SHP77 (cell line): ENCODE measurements at regions not wholly inside any gene's neighbourhood (a gene's known extent, or its start where the extent isn't known, plus 50 kb on each side); places are given as distances from the start of the nearest gene placed in this dataset.
"Not testable (repeated sequence)": the region's sequence is repeated elsewhere in the genome, so short reads cannot be mapped to it uniquely, and the experiment has no call there.

Experiments used
- DNase-seq, 2 experiments: peaks; one replicate each; lab custom pipeline; 2025; lab: John Stamatoyannopoulos, UW

DNA sequence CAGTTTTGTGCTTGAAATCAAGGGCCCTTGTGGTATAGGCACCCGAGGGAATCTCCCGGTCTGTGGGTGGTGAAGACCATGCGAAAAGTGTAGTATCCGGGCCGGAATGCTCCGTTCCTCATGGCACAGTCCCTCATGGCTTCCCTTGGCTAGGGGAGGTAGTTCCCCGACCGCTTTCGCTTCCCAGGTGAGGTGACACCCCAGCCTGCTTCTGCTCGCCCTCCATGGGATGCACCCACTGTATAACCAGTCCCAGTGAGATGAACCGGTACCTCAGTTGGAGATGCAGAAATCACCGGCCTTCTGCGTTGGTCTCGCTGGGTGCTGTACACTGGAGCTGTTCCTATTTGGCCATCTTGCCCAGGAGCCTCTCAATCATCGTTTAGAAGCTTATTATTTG, 195.7 kb upstream of the POT1 start:
- DNase-seq, result no peak

GRCh38 chr7:125122173-125122572, 192.5 kb upstream of the POT1 start:
- DNase-seq, result no peak

GRCh38 chr7:125119559-125120115, 190.0 kb upstream of the POT1 start:
- no peak for DNase-seq

GRCh38 chr7:125118444-125118843, 188.8 kb upstream of the POT1 start:
- no peak for DNase-seq

DNA sequence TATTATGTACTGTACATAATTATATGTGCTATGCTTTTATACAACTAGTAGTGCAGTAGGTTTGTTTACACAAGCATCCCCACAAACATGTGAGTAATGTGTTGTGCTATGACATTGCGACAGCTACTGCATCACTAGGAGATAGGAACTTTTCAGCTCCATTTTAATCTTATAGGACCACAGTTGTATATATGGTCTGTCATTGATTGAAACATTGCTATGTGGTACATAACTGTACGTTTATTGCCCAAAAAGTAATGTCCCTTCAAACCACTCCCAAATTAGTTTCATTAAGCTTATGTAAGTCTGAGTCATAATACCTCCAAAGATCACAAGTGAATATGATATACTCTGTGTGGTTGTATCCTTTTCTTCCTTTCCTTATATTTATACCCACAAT, 183.2 kb upstream of the POT1 start:
- DNase-seq, result no peak

DNA sequence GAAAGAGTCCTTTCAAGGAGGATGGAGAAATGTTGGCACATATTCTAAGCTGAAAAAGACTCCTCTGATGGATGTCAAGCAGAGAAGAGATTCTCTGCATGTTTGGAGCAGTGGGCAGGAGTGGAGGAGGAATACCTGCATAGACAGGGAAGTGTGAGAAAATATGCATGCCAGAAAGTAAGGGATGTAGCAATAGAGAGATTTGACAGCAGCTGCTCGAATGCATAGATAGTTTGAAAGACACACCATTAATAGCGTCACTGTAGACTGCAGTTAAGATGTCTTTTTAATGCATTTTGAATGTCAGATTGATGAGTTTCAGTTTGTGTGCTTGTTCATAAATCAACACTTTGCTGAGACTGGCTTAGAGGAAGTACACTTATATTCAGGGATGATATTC, 169.9 kb upstream of the POT1 start:
- DNase-seq, result no peak

GRCh38 chr7:125098377-125098970, 168.8 kb upstream of the POT1 start:
- DNase-seq, result no peak

DNA sequence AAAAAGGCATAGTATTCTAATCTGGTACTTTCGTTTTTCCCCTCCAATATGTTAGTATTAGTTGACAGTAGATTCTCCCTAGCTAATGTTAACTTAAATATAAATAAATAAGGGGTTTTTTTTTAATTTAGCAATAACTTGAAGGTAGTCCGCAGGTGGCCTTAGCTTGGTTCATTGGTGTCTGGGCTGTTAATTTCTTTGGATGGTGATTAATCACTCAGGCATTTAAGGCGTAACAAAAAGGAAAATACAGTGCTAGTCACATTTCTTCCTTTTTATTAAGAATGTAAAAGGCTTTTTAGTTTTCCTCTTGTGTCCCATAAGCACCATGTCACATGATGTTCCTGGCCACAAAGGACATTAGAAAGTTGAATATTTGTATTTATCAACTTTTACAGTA, 161.0 kb upstream of the POT1 start:
- no peak for DNase-seq

- DNase-seq, result no peak
These were observed 159.5 kb upstream of the POT1 start for GRCh38 chr7:125089171-125089570.

DNA sequence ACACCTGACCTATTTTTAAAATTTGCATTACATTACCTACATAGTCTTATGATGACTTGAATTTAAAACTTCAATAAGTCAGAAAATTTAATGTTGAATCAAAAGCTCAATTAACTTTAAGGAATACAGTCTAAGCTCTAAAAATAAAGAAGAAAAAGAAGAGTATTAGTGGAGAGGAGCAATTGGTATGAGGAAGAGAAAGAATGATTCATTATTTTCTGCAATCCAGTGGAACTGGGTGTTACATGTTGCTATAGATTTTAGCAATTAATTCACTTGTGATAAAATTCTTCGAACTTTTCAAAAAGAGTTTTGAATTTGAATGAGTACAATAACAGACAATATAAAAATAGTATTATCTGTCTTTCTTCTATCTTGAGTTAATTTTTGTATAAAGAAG, 158.9 kb upstream of the POT1 start:
- no peak for DNase-seq

GRCh38 chr7:125085084-125085483, 155.5 kb upstream of the POT1 start:
- DNase-seq, result no peak

- no peak for DNase-seq
These were observed 154.6 kb upstream of the POT1 start for GRCh38 chr7:125084196-125084595.

GRCh38 chr7:125074141-125074540, 144.5 kb upstream of the POT1 start:
- DNase-seq, result no peak

DNA sequence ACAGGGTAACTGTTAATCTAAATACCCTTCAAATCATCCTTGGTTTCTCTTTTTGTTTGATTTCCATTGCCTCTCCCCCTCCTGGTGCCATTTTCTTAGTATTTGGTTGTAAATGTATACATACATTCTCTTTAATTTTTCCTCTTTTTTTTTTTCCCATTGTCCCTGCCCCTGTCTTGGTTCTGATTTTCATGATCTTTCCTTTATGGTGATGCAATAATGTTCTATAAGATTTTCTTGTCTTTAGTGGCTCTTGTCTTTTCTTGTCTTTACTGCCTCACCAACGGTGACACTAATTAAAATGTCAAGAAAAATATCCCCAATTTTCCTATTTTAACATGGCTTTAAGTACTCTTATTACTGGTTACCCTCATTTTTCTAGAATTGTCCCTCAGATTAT, 135.9 kb upstream of the POT1 start:
- no peak for DNase-seq

DNA sequence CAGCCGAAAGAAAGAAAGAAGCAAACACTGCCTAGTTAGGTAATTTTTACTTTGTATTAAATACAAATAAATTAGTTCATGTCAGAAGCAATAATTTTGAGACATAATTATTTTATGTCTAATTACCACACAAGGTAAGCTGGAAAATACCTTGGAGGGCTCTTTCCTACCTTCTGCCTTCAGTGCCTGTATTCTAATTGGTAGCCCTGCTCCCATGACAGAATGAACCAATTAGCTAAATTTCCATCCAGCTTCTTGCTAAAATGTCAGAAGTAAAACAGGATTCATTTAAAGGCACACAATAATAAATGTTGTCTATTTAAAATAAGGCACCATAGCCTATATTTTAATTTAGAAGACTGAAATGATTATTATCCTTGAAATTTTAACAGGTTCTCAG, 135.4 kb upstream of the POT1 start:
- no peak for DNase-seq

DNA sequence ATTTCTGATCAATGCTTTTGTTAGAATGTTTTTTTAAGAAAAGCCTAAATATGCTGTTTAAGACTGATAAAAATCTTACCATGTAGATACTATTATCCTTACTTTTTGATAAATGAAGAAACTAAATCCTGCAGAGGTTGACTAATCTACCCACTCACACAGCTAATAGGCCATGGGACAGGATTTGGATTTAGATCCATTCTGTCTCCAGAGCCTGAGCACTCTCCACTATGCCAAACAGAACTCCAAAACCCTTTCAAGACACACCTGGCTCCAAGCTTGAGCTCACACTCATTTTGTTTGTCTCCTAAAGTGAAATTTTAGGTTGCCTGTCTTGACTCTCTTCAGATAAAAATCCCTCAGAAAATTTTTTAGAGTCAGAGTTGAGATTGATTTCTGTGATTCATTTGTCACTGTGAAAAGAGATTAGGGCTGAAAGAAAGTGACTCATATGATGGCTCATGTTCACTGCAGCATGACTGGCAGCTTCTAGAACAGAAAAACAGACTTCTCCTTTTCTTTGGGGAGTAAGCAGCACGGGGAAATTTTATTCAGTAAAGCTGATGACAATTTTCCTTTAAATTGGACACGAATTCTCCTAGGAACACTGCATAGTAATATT, 132.3 kb upstream of the POT1 start:
- DNase-seq, result no peak

DNA sequence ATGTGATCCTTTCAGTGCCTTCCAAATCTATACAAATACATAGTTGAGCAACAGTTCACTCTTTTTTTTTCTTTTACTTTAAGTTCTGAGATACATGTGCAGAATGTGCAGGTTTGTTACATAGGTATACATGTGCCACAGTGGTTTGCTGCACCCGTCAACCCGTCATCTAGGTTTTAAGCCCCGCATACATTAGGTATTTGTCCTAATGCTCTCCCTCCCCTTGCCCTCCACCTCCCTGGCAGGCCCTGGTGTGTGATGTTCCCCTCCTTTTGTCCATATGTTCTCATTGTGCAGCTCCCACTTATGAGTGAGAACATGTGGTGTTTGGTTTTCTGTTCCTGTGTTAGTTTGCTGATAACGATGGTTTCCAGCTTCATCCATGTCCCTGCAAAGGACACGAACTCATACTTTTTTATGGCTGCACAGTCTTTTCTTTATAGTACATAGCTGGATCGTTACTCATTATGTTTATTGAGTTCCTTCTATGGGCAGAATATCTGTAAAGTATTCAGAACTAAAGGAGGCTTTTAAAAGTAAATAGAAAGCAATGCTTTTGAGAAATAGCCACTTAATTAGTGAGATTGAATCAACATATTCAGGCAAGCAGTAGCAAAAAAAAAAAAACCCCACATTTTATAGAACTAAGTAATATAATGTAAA, 131.6 kb upstream of the POT1 start:
- DNase-seq, result not testable (repeated sequence)

GRCh38 chr7:125059861-125060456, 130.3 kb upstream of the POT1 start:
- DNase-seq, result no peak

DNA sequence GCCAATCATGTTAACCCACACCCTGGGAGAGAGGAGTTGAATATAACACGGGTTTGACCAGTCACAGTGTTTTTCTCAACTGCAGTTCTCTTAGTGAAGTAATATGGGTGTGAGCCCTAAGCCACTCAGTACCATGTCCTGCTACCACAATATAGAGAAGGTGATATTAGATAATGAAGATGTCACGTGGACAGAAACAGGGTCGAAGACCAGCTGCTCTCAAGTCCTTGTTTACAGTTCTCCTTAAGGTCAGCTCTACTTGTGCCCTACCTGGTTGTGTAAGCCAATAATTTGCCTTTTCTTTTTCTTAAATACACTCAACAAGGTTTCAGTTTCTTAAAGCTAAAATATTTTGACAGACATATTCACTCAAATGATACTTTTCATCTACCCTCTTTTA, 128.3 kb upstream of the POT1 start:
- peak; percentile 14 to 25 for DNase-seq

- no peak for DNase-seq
These were observed 125.8 kb upstream of the POT1 start for GRCh38 chr7:125055376-125055775.

GRCh38 chr7:125046767-125047166, 117.1 kb upstream of the POT1 start:
- DNase-seq, result no peak

GRCh38 chr7:125033506-125033905, 103.9 kb upstream of the POT1 start:
- peak; percentile 76 to 91 for DNase-seq

GRCh38 chr7:125032943-125033342, 103.3 kb upstream of the POT1 start:
- DNase-seq, result no peak
